Uterus (tissue), 3 donors: ENCODE measurements at regions not wholly inside any gene's neighbourhood (a gene's known extent, or its start where the extent isn't known, plus 50 kb on each side); places are given as distances from the start of the nearest gene placed in this dataset.

Experiments
- DNase-seq, 2 donors: peaks; one replicate each; pipeline ENCODE4 v3.0.0-alpha.2; 2019 to 2020
- H3K27ac ChIP-seq, 2 donors: fragments of 200-600 bp; sonication (generic); 1 replicate in 1 of 2; 2 replicates in 1 of 2; pipeline ENCODE4 v1.5.1; 2016 to 2018
- H3K27me3 ChIP-seq, 2 donors: fragments of 200-600 bp; sonication (generic); one replicate each; pipeline ENCODE4 v1.5.1; 2018 to 2019; ENCODE audit warnings: control low read depth in 1 of 2
- H3K36me3 ChIP-seq, 2 donors: fragments of 200-600 bp; sonication (generic); one replicate each; pipeline ENCODE4 v1.5.1; 2019; ENCODE audit warnings: control low read depth in 1 of 2
- H3K4me1 ChIP-seq, 2 donors: fragments of 200-600 bp; sonication (generic); one replicate each; pipeline ENCODE4 v1.5.1; 2018 to 2019; ENCODE audit warnings: control low read depth in 1 of 2
- H3K4me3 ChIP-seq, 2 donors: fragments of 200-600 bp; sonication (generic); 1 replicate in 1 of 2; 2 replicates in 1 of 2; pipeline ENCODE4 v1.5.1; 2018 to 2019; ENCODE audit warnings: mild to moderate bottlenecking in 1 of 2
- H3K9me3 ChIP-seq, 2 donors: fragments of 200-600 bp; sonication (generic); one replicate each; pipeline ENCODE4 v1.5.1; 2019; ENCODE audit warnings: control low read depth in 1 of 2
- CTCF ChIP-seq, 4 experiments: fragments of 200-600 bp in 2 of 4; fragments of 450-650 bp in 2 of 4; sonication (generic) in 2 of 4; IDR thresholded peaks; one replicate each; pipeline ENCODE4 v1.5.1; 2016 to 2019; ENCODE audit warnings: antibody characterized with exemption in 4 of 4, mild to moderate bottlenecking in 2 of 4, moderate library complexity in 1 of 4
- POLR2A ChIP-seq, 2 donors: fragments of 450-650 bp; IDR thresholded peaks; one replicate each; pipeline ENCODE4 v1.6.1; 2016; ENCODE audit warnings: antibody characterized with exemption in 2 of 2, mild to moderate bottlenecking in 1 of 2, moderate library complexity in 1 of 2
- intact Hi-C: fragments of 100-400 bp; cut with DNase I; formaldehyde crosslinking; loops from one replicate; pipeline ENCODE4 v1.15.1; 2023; ENCODE audit warnings: low total_unique reads
- donor health status: DM: yes; HTN: yes; CAD: no.

GRCh38 chr10:9895453-9895852 is 1122.2 kb upstream of the CELF2 start:
- H3K27ac ChIP-seq: no peak overlapping the region
- TF ChIP-seq POLR2A (IDR thresholded peaks at IDR 0.05) (no peak), CTCF (IDR thresholded peaks at IDR 0.05) (no peak)
- no peaks in the 10 kb centered on the region for H3K4me1 ChIP-seq
- no peaks in the 10 kb centered on the region for H3K36me3 ChIP-seq
- no peaks in the 10 kb centered on the region for H3K9me3 ChIP-seq
- no peaks in the 10 kb centered on the region for H3K27me3 ChIP-seq
- no peak overlapping the region for H3K4me3 ChIP-seq
- DNase-seq: no peak
- intact Hi-C loops: no loop called here

- intact Hi-C loops: no loop called here
Measured at GRCh38 chr10:9895981-9896380, 1121.7 kb upstream of the CELF2 start.

GRCh38 chr10:9898633-9899395 is 1118.9 kb upstream of the CELF2 start:
- TF ChIP-seq CTCF (IDR thresholded peaks at IDR 0.05) (no peak), POLR2A (IDR thresholded peaks at IDR 0.05) (no peak)
- intact Hi-C loops: no loop called here
- Histone ChIP-seq H3K36me3 (no peaks in the 10 kb centered on the region), H3K4me1 (no peaks in the 10 kb centered on the region), H3K27ac (no peak overlapping the region), H3K27me3 (no peaks in the 10 kb centered on the region), H3K4me3 (no peak overlapping the region), H3K9me3 (no peaks in the 10 kb centered on the region)
- DNase-seq: no peak

More at GRCh38 chr10:9895981-9896380, 1121.7 kb upstream of the CELF2 start:
- Histone ChIP-seq H3K27ac (no peak overlapping the region), H3K9me3 (no peaks in the 10 kb centered on the region), H3K4me1 (no peaks in the 10 kb centered on the region), H3K4me3 (no peak overlapping the region), H3K27me3 (no peaks in the 10 kb centered on the region), H3K36me3 (no peaks in the 10 kb centered on the region)
- no peak for DNase-seq
- TF ChIP-seq CTCF (IDR thresholded peaks at IDR 0.05): no peak

GRCh38 chr10:9900751-9901150 is 1116.9 kb upstream of the CELF2 start:
- intact Hi-C loops: no loop called here
- H3K36me3 ChIP-seq: no peaks in the 10 kb centered on the region
- H3K27me3 ChIP-seq: no peaks in the 10 kb centered on the region
- H3K9me3 ChIP-seq: no peaks in the 10 kb centered on the region
- DNase-seq: no peak
- no peak overlapping the region for H3K4me3 ChIP-seq
- H3K27ac ChIP-seq: no peak overlapping the region
- H3K4me1 ChIP-seq: no peaks in the 10 kb centered on the region
- TF ChIP-seq CTCF (IDR thresholded peaks at IDR 0.05): no peak
- TF ChIP-seq POLR2A (IDR thresholded peaks at IDR 0.05): no peak

- Histone ChIP-seq H3K4me1 (no peaks in the 10 kb centered on the region), H3K4me3 (no peak overlapping the region), H3K27me3 (no peaks in the 10 kb centered on the region), H3K36me3 (no peaks in the 10 kb centered on the region), H3K9me3 (no peaks in the 10 kb centered on the region), H3K27ac (no peak overlapping the region)
- TF ChIP-seq CTCF (IDR thresholded peaks at IDR 0.05) (no peak), POLR2A (IDR thresholded peaks at IDR 0.05) (no peak)
- intact Hi-C loops: no loop called here
- no peak for DNase-seq
Measured at GRCh38 chr10:9901971-9902370, 1115.7 kb upstream of the CELF2 start.
